HEK293 (cell line): ENCODE measurements at regions not wholly inside any gene's neighbourhood (a gene's known extent, or its start where the extent isn't known, plus 50 kb on each side); places are given as distances from the start of the nearest gene placed in this dataset.

Experiments
- ATF2 ChIP-seq: fragments of 450-650 bp; formaldehyde crosslinking; IDR thresholded peaks from 2 replicates; pipeline ENCODE4 v1.5.1; 2016; ENCODE audit warnings: missing biosample characterization, missing genetic modification characterization, low read depth
- CTCF ChIP-seq: fragments of 450-650 bp; formaldehyde crosslinking; IDR thresholded peaks from 2 replicates; pipeline ENCODE4 v1.5.1; 2016; ENCODE audit warnings: missing biosample characterization, missing genetic modification characterization
- HOXA7 ChIP-seq: sonication (generic); formaldehyde crosslinking; IDR thresholded peaks from 2 replicates; pipeline ENCODE4 v1.8.1; 2022; ENCODE audit warnings: missing genetic modification reagents, borderline replicate concordance
- OSR2 ChIP-seq: fragments of 450-650 bp; formaldehyde crosslinking; IDR thresholded peaks from 2 replicates; pipeline ENCODE4 v1.5.1; 2016; ENCODE audit warnings: missing biosample characterization, missing genetic modification characterization
- SALL2 ChIP-seq: fragments of 450-650 bp; formaldehyde crosslinking; IDR thresholded peaks from 2 replicates; pipeline ENCODE4 v1.5.0; 2017; ENCODE audit warnings: missing biosample characterization, mild to moderate bottlenecking, missing genetic modification characterization, borderline replicate concordance
- YY1 ChIP-seq: fragments of 450-650 bp; formaldehyde crosslinking; IDR thresholded peaks from 2 replicates; pipeline ENCODE4 v1.5.1; 2018; ENCODE audit warnings: missing biosample characterization, missing genetic modification characterization
- ZBTB1 ChIP-seq: fragments of 450-650 bp; formaldehyde crosslinking; IDR thresholded peaks from 2 replicates; pipeline ENCODE4 v1.5.1; 2016; ENCODE audit warnings: missing biosample characterization, missing genetic modification characterization
- ZNF18 ChIP-seq: fragments of 450-650 bp; formaldehyde crosslinking; IDR thresholded peaks from 2 replicates; pipeline ENCODE4 v1.5.1; 2016; ENCODE audit warnings: missing biosample characterization, missing genetic modification characterization
- ZNF292 ChIP-seq: fragments of 450-650 bp; formaldehyde crosslinking; IDR thresholded peaks from 2 replicates; pipeline ENCODE4 v1.5.1; 2016; ENCODE audit warnings: low read depth, missing biosample characterization, missing genetic modification characterization, borderline replicate concordance
- ZNF561 ChIP-seq: fragments of 450-650 bp; IDR thresholded peaks from 2 replicates; pipeline ENCODE4 v1.5.1; 2018; ENCODE audit warnings: missing biosample characterization, missing genetic modification characterization, borderline replicate concordance

GRCh38 chr3:118806423-118806822 lies 228.2 kb downstream of the IGSF11 start:
- TF ChIP-seq ZNF561, result no peak
- no peak for TF ChIP-seq CTCF (tag by site-specific recombination)
- TF ChIP-seq HOXA7 (CRISPR knock-in tag), result no peak
- no peak for TF ChIP-seq YY1 (tag by site-specific recombination)
- TF ChIP-seq SALL2 (tag by site-specific recombination), result no peak
- TF ChIP-seq ZNF292 (tag by site-specific recombination), result no peak
- TF ChIP-seq ZNF18, result no peak
- no peak for TF ChIP-seq ATF2
- TF ChIP-seq ZBTB1 (tag by site-specific recombination), result no peak
- TF ChIP-seq OSR2, result no peak
